Hepatocyte (in vitro differentiated cells): ENCODE measurements at regions not wholly inside any gene's neighbourhood (a gene's known extent, or its start where the extent isn't known, plus 50 kb on each side); places are given as distances from the start of the nearest gene placed in this dataset.

Source experiments
- DNase-seq: peaks from one replicate; pipeline ENCODE4 v3.0.0-alpha.2; 2016; ENCODE audit warnings: low spot score
- H2AFZ ChIP-seq: fragments of 200-600 bp; sonication (generic); 2 replicates; pipeline ENCODE4 v1.6.0; 2016; ENCODE audit warnings: antibody characterized with exemption, mild to moderate bottlenecking
- H3K27ac ChIP-seq: fragments of 200-600 bp; sonication (generic); 2 replicates; pipeline ENCODE4 v1.5.1; 2016; ENCODE audit warnings: mild to moderate bottlenecking
- H3K27me3 ChIP-seq: fragments of 200-600 bp; sonication (generic); 2 replicates; pipeline ENCODE4 v1.6.1; 2016
- H3K36me3 ChIP-seq: fragments of 200-600 bp; sonication (generic); replicated peaks from 2 replicates; pipeline ENCODE4 v1.5.1; 2016; ENCODE audit warnings: low read depth; ENCODE audit not compliant: insufficient read depth
- H3K4me1 ChIP-seq: fragments of 200-600 bp; sonication (generic); 2 replicates; pipeline ENCODE4 v1.5.1; 2016; ENCODE audit warnings: mild to moderate bottlenecking, moderate library complexity; ENCODE audit not compliant: insufficient read depth
- H3K4me2 ChIP-seq: fragments of 200-600 bp; sonication (generic); 2 replicates; pipeline ENCODE4 v1.6.0; 2016
- H3K4me3 ChIP-seq: fragments of 200-600 bp; sonication (generic); 2 replicates; pipeline ENCODE4 v1.5.1; 2016; ENCODE audit warnings: mild to moderate bottlenecking
- H3K79me2 ChIP-seq: fragments of 200-600 bp; sonication (generic); 2 replicates; pipeline ENCODE4 v1.6.0; 2017; ENCODE audit warnings: mild to moderate bottlenecking
- H3K9me2 ChIP-seq: fragments of 200-600 bp; sonication (generic); replicated peaks from 2 replicates; pipeline ENCODE4 v1.6.0; 2017; ENCODE audit warnings: mild to moderate bottlenecking; ENCODE audit not compliant: insufficient read depth
- H3K9me3 ChIP-seq: fragments of 200-600 bp; sonication (generic); 2 replicates; pipeline ENCODE4 v1.5.1; 2016; ENCODE audit warnings: low read depth, mild to moderate bottlenecking
- H4K20me1 ChIP-seq: fragments of 200-600 bp; sonication (generic); 2 replicates; pipeline ENCODE4 v1.6.0; 2016; ENCODE audit warnings: mild to moderate bottlenecking; ENCODE audit not compliant: insufficient read depth, poor library complexity, severe bottlenecking
- EZH2 ChIP-seq: fragments of 200-600 bp; sonication (generic); IDR thresholded peaks from 2 replicates; pipeline ENCODE4 v1.6.1; 2016; ENCODE audit warnings: antibody characterized with exemption, mild to moderate bottlenecking, borderline replicate concordance
- EZH2phosphoT487 ChIP-seq: fragments of 200-600 bp; sonication (generic); IDR thresholded peaks from one replicate; pipeline ENCODE4 v1.6.1; 2018; ENCODE audit warnings: antibody characterized with exemption, mild to moderate bottlenecking, low read depth, moderate library complexity; ENCODE audit not compliant: unreplicated experiment, severe bottlenecking
- WGBS: methylation state at CpG from one replicate; pipeline ENCODE4 v1.1.6; 2016; ENCODE audit warnings: low lambda C conversion rate; ENCODE audit errors: missing lambda C conversion rate; 5-methylcytosine and 5-hydroxymethylcytosine counted together
- TF ChIP-seq, protein P1 (sequence below): fragments of 200-600 bp; sonication (generic); IDR thresholded peaks from 2 replicates; pipeline ENCODE4 v1.5.1; 2016; ENCODE audit warnings: antibody characterized with exemption, mild to moderate bottlenecking; ENCODE audit not compliant: poor library complexity

GRCh38 chr12:34390171-34390841 is 368.0 kb downstream of the ALG10 start:
- no peaks in the 10 kb centered on the region for H3K27me3 ChIP-seq
- TF ChIP-seq EZH2 (no peak), EZH2phosphoT487 (no peak)
- TF ChIP-seq, protein P1, sequence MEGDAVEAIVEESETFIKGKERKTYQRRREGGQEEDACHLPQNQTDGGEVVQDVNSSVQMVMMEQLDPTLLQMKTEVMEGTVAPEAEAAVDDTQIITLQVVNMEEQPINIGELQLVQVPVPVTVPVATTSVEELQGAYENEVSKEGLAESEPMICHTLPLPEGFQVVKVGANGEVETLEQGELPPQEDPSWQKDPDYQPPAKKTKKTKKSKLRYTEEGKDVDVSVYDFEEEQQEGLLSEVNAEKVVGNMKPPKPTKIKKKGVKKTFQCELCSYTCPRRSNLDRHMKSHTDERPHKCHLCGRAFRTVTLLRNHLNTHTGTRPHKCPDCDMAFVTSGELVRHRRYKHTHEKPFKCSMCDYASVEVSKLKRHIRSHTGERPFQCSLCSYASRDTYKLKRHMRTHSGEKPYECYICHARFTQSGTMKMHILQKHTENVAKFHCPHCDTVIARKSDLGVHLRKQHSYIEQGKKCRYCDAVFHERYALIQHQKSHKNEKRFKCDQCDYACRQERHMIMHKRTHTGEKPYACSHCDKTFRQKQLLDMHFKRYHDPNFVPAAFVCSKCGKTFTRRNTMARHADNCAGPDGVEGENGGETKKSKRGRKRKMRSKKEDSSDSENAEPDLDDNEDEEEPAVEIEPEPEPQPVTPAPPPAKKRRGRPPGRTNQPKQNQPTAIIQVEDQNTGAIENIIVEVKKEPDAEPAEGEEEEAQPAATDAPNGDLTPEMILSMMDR = no peak
- no peaks in the 10 kb centered on the region for H3K9me3 ChIP-seq
- no peak overlapping the region for H3K27ac ChIP-seq
- H2AFZ ChIP-seq = no peak overlapping the region
- no peaks in the 10 kb centered on the region for H4K20me1 ChIP-seq
- WGBS = 63% methylated on average over 17 of the region's 17 CpGs
- H3K4me3 ChIP-seq = no peak overlapping the region
- DNase-seq = no peak
- no peaks in the 10 kb centered on the region for H3K9me2 ChIP-seq
- H3K36me3 ChIP-seq = no peaks in the 10 kb centered on the region
- no peaks in the 10 kb centered on the region for H3K79me2 ChIP-seq
- no peak overlapping the region for H3K4me2 ChIP-seq
- no peaks in the 10 kb centered on the region for H3K4me1 ChIP-seq

DNA sequence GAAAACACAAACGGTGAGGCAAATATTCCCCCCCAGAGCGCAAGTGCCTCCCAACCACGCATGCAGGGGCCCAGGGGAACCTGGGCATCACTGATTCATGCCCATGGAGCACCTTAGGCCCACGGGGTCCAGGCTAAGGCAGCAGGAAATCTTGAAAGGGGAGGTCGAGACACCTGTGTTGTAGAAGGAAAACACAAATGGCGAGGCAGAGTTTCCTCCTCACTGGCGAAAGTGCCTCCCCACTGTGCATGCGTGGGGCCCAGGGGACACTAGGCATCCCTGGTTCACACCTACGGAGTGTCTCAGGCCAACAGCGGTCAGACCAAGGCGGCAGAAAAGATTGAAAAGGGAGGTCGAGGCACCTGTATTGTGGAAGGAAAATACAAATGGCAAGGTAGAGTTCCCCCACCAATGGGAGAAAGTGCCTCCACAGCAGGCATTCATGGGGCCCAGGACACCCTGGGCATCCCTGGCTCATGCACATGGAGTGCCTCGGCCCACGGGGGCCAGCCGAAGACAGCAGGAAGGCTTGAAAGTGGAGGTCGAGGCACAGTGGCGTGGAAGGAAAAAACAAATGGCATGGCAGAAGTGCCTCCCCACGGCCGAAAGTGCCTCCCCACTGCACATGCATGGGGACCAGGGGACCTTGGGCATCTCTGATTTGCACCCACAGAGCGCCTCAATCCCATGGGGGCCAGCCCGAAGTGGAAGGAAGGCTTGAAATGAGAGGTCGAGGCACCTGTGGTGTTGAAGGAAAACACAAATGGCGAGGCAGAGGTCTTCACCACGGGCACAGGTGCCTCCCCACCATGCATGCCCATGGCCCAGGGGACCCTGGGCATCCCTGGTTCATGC is 368.8 kb downstream of the ALG10 start:
- TF ChIP-seq, protein P1 = no peak
- TF ChIP-seq EZH2 (no peak), EZH2phosphoT487 (no peak)
- Histone ChIP-seq H2AFZ (no peak overlapping the region), H3K79me2 (no peaks in the 10 kb centered on the region), H3K27ac (no peak overlapping the region), H3K9me3 (no peaks in the 10 kb centered on the region), H3K27me3 (no peaks in the 10 kb centered on the region), H3K4me2 (no peak overlapping the region), H3K4me1 (no peaks in the 10 kb centered on the region), H4K20me1 (no peaks in the 10 kb centered on the region), H3K36me3 (no peaks in the 10 kb centered on the region), H3K4me3 (no peak overlapping the region), H3K9me2 (no peaks in the 10 kb centered on the region)
- DNase-seq = no peak
- 73% methylated on average over 24 of the region's 24 CpGs for WGBS

DNA sequence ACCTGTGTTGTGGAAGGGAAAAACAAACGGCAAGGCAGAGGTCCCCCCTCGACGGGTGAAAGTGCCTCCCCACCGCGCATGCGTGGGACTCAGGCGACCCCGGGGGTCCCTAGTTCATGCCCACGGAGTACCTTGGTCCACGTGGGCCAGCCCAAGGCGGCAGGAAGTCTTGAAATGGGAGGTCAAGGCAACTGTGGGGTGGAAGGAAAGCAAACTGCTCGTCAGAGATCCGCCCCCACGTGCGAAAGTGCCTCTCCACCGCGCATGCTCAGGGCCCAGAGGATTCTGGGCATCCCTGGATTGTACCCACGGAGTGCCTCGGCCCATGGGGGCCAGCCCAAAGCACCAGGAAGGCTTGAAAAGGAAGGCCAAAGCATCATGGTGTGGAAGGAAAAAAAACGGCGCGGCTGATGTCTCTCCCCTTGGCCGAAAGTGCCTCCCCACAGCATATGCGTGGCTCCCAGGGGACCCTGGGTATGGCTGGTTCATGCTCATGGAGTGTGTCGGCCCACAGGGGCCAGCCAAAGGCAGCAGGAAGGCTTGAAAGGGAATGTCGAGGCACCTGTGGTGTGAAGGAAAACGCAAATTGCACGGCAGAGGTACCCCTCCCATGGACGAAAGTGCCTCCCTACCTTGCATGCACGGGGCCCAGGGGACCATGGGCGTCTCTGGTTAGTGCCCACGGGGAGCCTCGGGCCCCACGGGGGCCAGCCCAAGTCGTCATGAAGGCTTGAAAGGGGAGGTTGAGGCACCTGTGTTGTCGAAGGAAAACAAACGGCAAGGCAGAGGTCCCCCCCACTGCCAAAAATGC is 369.7 kb downstream of the ALG10 start:
- no peak overlapping the region for H2AFZ ChIP-seq
- WGBS = 69% methylated on average over 35 of the region's 37 CpGs
- no peak for TF ChIP-seq EZH2phosphoT487
- no peak for TF ChIP-seq EZH2
- TF ChIP-seq, protein P1 = no peak
- no peak overlapping the region for H3K4me3 ChIP-seq
- no peaks in the 10 kb centered on the region for H3K79me2 ChIP-seq
- H3K9me3 ChIP-seq = no peaks in the 10 kb centered on the region
- no peaks in the 10 kb centered on the region for H3K4me1 ChIP-seq
- no peak overlapping the region for H3K27ac ChIP-seq
- H3K9me2 ChIP-seq = no peaks in the 10 kb centered on the region
- H4K20me1 ChIP-seq = no peaks in the 10 kb centered on the region
- H3K4me2 ChIP-seq = no peak overlapping the region
- no peaks in the 10 kb centered on the region for H3K36me3 ChIP-seq
- H3K27me3 ChIP-seq = no peaks in the 10 kb centered on the region
- DNase-seq = no peak
